Upper lobe of left lung (tissue), 6 donors: ENCODE measurements at regions not wholly inside any gene's neighbourhood (a gene's known extent, or its start where the extent isn't known, plus 50 kb on each side); places are given as distances from the start of the nearest gene placed in this dataset.
"Not testable (repeated sequence)": the region's sequence is repeated elsewhere in the genome, so short reads cannot be mapped to it uniquely, and the experiment has no call there.

Experiments
- ATAC-seq, 2 donors: fragments of 200-7000 bp; cut with Tn5 transposase; one replicate each; pipeline ENCODE4 v1.9.1; 2022; ENCODE audit warnings: mild to moderate bottlenecking in 2 of 2, moderate library complexity in 2 of 2; ENCODE audit not compliant: low FRiP score in 2 of 2
- DNase-seq, 2 donors: peaks; one replicate each; pipeline ENCODE4 v3.0.0-alpha.2; 2019 to 2020
- H3K27ac ChIP-seq, 4 donors: fragments of 200-600 bp; sonication (generic); one replicate each; pipeline ENCODE4 v1.5.1; 2016 to 2019
- H3K27me3 ChIP-seq, 4 donors: fragments of 200-600 bp; sonication (generic); one replicate each; pipeline ENCODE4 v1.5.1; 2017 to 2019
- H3K36me3 ChIP-seq, 4 donors: fragments of 200-600 bp; sonication (generic); one replicate each; pipeline ENCODE4 v1.5.1; 2016 to 2019
- H3K4me1 ChIP-seq, 4 donors: fragments of 200-600 bp; sonication (generic); one replicate each; pipeline ENCODE4 v1.5.1; 2018 to 2019
- H3K4me3 ChIP-seq, 4 donors: fragments of 200-600 bp; sonication (generic); one replicate each; pipeline ENCODE4 v1.5.1; 2017 to 2019; ENCODE audit warnings: mild to moderate bottlenecking in 2 of 4, moderate library complexity in 1 of 4
- H3K9me3 ChIP-seq, 4 donors: fragments of 200-600 bp; sonication (generic); one replicate each; pipeline ENCODE4 v1.5.1; 2018 to 2019
- EP300 ChIP-seq, 4 donors: sonication (generic); formaldehyde crosslinking; IDR thresholded peaks; one replicate each; pipeline ENCODE4 v1.5.1; 2017; ENCODE audit warnings: antibody characterized with exemption in 4 of 4, control low read depth in 2 of 4
- POLR2A ChIP-seq, 4 donors: fragments of 450-650 bp; IDR thresholded peaks; one replicate each; pipeline ENCODE4 v1.5.1; 2016 to 2017; ENCODE audit warnings: antibody characterized with exemption in 4 of 4, mild to moderate bottlenecking in 2 of 4
- POLR2AphosphoS5 ChIP-seq, 2 donors: sonication (generic); formaldehyde crosslinking; IDR thresholded peaks; one replicate each; pipeline ENCODE4 v1.5.1; 2017; ENCODE audit warnings: antibody characterized with exemption in 2 of 2
- WGBS, 2 donors: methylation state at CpG; one replicate each; pipeline ENCODE4 v1.1.5; 2017 to 2018; 5-methylcytosine and 5-hydroxymethylcytosine counted together
- TF ChIP-seq, protein P1 (sequence below), 6 experiments: fragments of 450-650 bp in 4 of 6; fragments of 200-600 bp in 2 of 6; sonication (generic) in 2 of 6; IDR thresholded peaks; one replicate each; pipeline ENCODE4 v1.5.1; 2016 to 2019; ENCODE audit warnings: antibody characterized with exemption in 6 of 6
- donor health status: DM: no; HTN: no; CAD: no; lungs with moderate emphysema.
- donor health status: DM: no; HTN: yes; CAD: no; lungs with severe emphysema.

DNA sequence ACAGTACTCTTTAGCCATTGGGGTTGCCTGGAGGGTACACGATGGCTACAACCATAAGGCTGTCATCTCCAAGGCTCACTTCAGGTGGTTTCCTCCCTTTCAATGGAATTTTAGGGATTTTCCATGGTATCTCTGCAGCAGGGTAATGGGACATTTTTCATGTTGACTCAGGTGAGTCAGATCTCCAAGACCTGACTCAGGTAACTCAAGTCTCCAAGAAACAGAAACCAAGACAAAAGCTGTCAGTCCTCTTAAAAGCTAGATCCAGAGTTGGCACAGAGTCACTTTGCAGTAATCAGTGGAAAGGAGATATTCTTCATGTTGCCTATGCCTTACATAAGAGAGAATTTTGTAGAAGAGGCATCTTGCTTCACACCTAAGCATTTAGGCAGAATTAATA lies 375.8 kb upstream of the ARPP21 start:
- H3K4me3 ChIP-seq = no peak overlapping the region
- ATAC-seq = no peak
- no peak overlapping the region for H3K27ac ChIP-seq
- 89% methylated on average over 1 of the region's 1 CpG for WGBS, 2 donors
- no peaks in the 10 kb centered on the region for H3K9me3 ChIP-seq
- no peaks in the 10 kb centered on the region for H3K27me3 ChIP-seq
- no peak for DNase-seq
- TF ChIP-seq POLR2AphosphoS5 (IDR thresholded peaks at IDR 0.05) (no peak), POLR2A (IDR thresholded peaks at IDR 0.05) (no peak)
- H3K4me1 ChIP-seq = no peaks in the 10 kb centered on the region
- no peaks in the 10 kb centered on the region for H3K36me3 ChIP-seq

DNA sequence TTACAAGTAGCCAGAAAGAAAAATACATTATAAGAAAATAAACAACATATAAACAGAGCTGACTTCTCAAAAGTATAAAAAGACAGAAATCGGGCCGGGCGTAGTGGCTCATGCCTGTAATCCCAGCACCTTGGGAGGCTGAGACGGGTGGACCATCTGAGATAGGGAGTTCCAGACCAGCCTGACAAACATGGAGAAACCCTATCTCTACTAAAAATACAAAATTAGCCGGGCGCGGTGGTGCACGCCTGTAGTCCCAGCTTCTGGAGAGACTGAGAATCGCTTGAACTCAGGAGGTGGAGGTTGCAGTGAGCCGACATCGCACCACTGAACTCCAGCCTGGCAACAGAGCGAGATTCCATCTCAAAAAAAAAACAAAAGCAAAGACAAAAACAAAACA lies 373.3 kb upstream of the ARPP21 start:
- not testable (repeated sequence) for H3K4me1 ChIP-seq, DNase-seq, ATAC-seq, H3K36me3 ChIP-seq, H3K27ac ChIP-seq, H3K4me3 ChIP-seq, H3K27me3 ChIP-seq, H3K9me3 ChIP-seq
- WGBS, 2 donors = 93 to 95% methylated on average over 12 of the region's 12 CpGs

DNA sequence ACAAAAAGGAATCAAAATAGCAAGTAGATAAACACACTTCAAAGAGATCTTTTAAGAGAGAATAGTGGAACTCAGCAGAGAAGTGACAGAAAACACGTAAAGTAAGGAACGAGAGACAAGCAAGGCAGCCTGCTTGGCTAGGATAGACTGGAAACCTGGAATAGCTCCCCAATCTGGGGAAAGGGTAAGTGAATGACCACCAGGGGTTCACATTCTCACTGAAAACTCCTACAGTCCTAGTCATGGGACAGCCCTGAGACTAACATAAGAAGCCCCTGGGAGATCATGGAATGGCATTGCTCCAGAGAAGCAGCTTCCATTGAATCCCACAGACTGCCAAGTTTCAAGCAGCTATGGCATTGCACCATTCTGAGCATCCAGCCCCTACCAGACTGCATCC lies 363.6 kb upstream of the ARPP21 start:
- Histone ChIP-seq H3K27ac (no peak overlapping the region), H3K9me3 (no peaks in the 10 kb centered on the region), H3K27me3 (no peaks in the 10 kb centered on the region), H3K4me3 (no peak overlapping the region), H3K4me1 (no peaks in the 10 kb centered on the region), H3K36me3 (no peaks in the 10 kb centered on the region)
- DNase-seq (no peak), ATAC-seq (no peak)
- TF ChIP-seq EP300 (IDR thresholded peaks at IDR 0.05) (no peak), POLR2A (IDR thresholded peaks at IDR 0.05) (no peak), POLR2AphosphoS5 (IDR thresholded peaks at IDR 0.05) (no peak)
- TF ChIP-seq, protein P1, sequence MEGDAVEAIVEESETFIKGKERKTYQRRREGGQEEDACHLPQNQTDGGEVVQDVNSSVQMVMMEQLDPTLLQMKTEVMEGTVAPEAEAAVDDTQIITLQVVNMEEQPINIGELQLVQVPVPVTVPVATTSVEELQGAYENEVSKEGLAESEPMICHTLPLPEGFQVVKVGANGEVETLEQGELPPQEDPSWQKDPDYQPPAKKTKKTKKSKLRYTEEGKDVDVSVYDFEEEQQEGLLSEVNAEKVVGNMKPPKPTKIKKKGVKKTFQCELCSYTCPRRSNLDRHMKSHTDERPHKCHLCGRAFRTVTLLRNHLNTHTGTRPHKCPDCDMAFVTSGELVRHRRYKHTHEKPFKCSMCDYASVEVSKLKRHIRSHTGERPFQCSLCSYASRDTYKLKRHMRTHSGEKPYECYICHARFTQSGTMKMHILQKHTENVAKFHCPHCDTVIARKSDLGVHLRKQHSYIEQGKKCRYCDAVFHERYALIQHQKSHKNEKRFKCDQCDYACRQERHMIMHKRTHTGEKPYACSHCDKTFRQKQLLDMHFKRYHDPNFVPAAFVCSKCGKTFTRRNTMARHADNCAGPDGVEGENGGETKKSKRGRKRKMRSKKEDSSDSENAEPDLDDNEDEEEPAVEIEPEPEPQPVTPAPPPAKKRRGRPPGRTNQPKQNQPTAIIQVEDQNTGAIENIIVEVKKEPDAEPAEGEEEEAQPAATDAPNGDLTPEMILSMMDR (IDR thresholded peaks at IDR 0.05) = no peak
- 98 to 100% methylated on average over 2 of the region's 2 CpGs for WGBS, 2 donors

DNA sequence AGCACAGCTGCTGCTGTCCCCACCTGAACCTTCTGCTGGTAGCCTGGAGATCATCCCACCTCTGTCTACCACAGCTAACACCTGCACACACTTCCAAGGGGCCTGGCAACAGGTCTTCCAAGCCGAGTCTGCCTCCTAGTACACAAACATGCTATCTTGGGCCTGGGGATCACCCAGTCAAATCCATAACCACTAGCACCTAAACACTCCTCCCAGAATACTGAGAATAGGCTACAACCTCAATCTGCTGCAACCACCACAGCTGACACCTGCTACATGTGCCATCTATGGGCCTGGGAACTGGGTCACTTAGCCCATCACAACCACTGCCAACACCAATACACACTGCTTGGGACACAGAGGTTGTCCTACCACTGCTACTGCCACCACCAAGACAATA lies 362.8 kb upstream of the ARPP21 start:
- H3K27me3 ChIP-seq = no peaks in the 10 kb centered on the region
- no peaks in the 10 kb centered on the region for H3K9me3 ChIP-seq
- H3K27ac ChIP-seq = no peak overlapping the region
- TF ChIP-seq, protein P1 (IDR thresholded peaks at IDR 0.05) = no peak
- TF ChIP-seq POLR2AphosphoS5 (IDR thresholded peaks at IDR 0.05) (no peak), EP300 (IDR thresholded peaks at IDR 0.05) (no peak), POLR2A (IDR thresholded peaks at IDR 0.05) (no peak)
- no peaks in the 10 kb centered on the region for H3K4me1 ChIP-seq
- no peaks in the 10 kb centered on the region for H3K36me3 ChIP-seq
- H3K4me3 ChIP-seq = no peak overlapping the region
- DNase-seq (no peak), ATAC-seq (no peak)
- 94% methylated on average over 1 of the region's 1 CpG; no CpG with 5 or more reads in 1 of the 2 donors for WGBS, 2 donors

DNA sequence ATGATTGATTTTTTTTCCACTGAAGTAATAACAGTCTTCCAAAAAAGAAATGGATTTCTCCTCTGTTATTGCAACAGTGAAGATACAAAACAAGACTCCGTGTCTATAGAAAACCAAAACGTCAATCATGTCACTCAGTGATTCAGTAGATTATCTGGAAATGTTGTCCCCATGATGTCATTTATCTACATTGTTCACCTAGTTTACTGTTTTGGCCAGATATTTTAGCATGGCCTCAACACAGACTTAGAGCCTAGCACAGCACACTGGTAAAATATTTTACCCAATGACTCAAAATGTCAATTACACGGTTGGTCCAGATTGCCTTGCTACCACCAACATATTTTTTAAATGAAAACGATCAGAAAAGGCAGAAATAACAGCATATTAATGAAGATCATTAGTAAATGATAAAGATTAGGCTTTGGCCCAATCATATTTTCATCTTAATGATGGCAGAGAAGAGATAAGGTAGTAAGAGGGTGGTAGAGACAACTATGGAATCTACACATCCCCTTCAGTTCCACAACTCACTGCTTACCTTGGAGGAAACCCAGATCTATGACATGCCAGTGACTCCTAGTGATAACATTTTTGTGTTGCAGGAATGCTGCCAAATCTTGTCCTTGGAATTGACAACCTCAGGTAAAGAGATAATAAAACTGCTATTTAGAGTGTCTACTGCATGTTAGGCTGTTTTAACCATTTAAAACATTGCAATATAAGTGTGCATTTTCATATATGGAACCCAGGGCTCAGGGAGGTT lies 347.7 kb upstream of the ARPP21 start:
- H3K4me1 ChIP-seq = no peaks in the 10 kb centered on the region
- H3K27ac ChIP-seq = no peak overlapping the region
- no peaks in the 10 kb centered on the region for H3K36me3 ChIP-seq
- no peaks in the 10 kb centered on the region for H3K9me3 ChIP-seq
- H3K27me3 ChIP-seq = no peaks in the 10 kb centered on the region
- 67 to 70% methylated on average over 4 of the region's 4 CpGs for WGBS, 2 donors
- DNase-seq = no peak
- ATAC-seq = no peak
- H3K4me3 ChIP-seq = no peak overlapping the region
- TF ChIP-seq EP300 (IDR thresholded peaks at IDR 0.05) (no peak), POLR2A (IDR thresholded peaks at IDR 0.05) (no peak), POLR2AphosphoS5 (IDR thresholded peaks at IDR 0.05) (no peak)
- TF ChIP-seq, protein P1 (IDR thresholded peaks at IDR 0.05) = no peak

DNA sequence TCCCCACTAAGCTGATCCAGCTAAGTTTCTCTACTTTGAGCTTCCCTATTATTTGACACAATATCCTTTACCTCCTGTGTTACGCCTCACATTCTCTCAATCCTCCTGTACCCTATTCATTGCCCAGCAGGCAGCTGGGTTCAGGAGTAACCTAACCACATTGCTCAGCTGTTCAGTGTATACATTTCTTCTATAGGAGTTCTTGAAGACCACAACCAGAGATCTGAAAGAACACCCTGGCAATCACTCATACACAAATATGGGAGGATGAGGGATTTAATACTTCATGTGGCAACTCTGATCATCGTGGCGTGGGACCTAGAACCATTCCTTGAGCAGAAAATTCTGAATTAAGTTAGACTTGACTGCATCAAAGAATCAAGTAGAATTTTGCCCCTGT lies 346.8 kb upstream of the ARPP21 start:
- TF ChIP-seq, protein P1 (IDR thresholded peaks at IDR 0.05) = no peak
- TF ChIP-seq POLR2AphosphoS5 (IDR thresholded peaks at IDR 0.05) (no peak), POLR2A (IDR thresholded peaks at IDR 0.05) (no peak), EP300 (IDR thresholded peaks at IDR 0.05) (no peak)
- DNase-seq = no peak
- H3K9me3 ChIP-seq = no peaks in the 10 kb centered on the region
- 87 to 89% methylated on average over 3 of the region's 3 CpGs for WGBS, 2 donors
- no peak overlapping the region for H3K27ac ChIP-seq
- H3K4me1 ChIP-seq = no peaks in the 10 kb centered on the region
- H3K4me3 ChIP-seq = no peak overlapping the region
- H3K36me3 ChIP-seq = no peaks in the 10 kb centered on the region
- H3K27me3 ChIP-seq = no peaks in the 10 kb centered on the region
- no peak for ATAC-seq
